SK-N-MC (cell line): ENCODE measurements at regions not wholly inside any gene's neighbourhood (a gene's known extent, or its start where the extent isn't known, plus 50 kb on each side); places are given as distances from the start of the nearest gene placed in this dataset.

Experiments
- DNase-seq: peaks from one replicate; pipeline ENCODE4 v3.0.0-alpha.2; 2011; ENCODE audit warnings: low read depth, low spot score
- H3K27ac ChIP-seq: fragments of 200-600 bp; sonication (generic); 2 replicates; pipeline ENCODE4 v1.5.1; 2016; ENCODE audit warnings: mixed run types
- H3K36me3 ChIP-seq: fragments of 200-600 bp; sonication (generic); 2 replicates; pipeline ENCODE4 v1.6.1; 2017; ENCODE audit warnings: antibody characterized with exemption, low read length, mixed read lengths; ENCODE audit not compliant: insufficient read depth
- H3K4me3 ChIP-seq: fragments of 200-600 bp; sonication (generic); 2 replicates; pipeline ENCODE4 v1.5.1; 2016
- H3K9ac ChIP-seq: fragments of 200-600 bp; sonication (generic); 2 replicates; pipeline ENCODE4 v1.8.0; 2017; ENCODE audit warnings: mixed run types, mixed read lengths; ENCODE audit not compliant: insufficient read length
- H3K9me3 ChIP-seq: fragments of 200-600 bp; sonication (generic); 2 replicates; pipeline ENCODE4 v1.6.1; 2017; ENCODE audit warnings: low read depth, mild to moderate bottlenecking, antibody characterized with exemption, low read length, moderate library complexity, mixed read lengths
- EZH2 ChIP-seq: fragments of 200-600 bp; sonication (generic); IDR thresholded peaks from one replicate; pipeline ENCODE4 v1.6.1; 2017; ENCODE audit warnings: antibody characterized with exemption
- FOXP2 ChIP-seq: optimal IDR thresholded peaks from 2 replicates; pipeline ENCODE3; 2011; ENCODE audit warnings: mild to moderate bottlenecking, moderate library complexity; ENCODE audit not compliant: insufficient read depth; ENCODE audit errors: extremely low read length, control extremely low read depth
- POLR2AphosphoS5 ChIP-seq: IDR thresholded peaks from 2 replicates; pipeline ENCODE4 v1.6.1; 2012; ENCODE audit warnings: mild to moderate bottlenecking, low read depth, low read length, borderline replicate concordance

DNA sequence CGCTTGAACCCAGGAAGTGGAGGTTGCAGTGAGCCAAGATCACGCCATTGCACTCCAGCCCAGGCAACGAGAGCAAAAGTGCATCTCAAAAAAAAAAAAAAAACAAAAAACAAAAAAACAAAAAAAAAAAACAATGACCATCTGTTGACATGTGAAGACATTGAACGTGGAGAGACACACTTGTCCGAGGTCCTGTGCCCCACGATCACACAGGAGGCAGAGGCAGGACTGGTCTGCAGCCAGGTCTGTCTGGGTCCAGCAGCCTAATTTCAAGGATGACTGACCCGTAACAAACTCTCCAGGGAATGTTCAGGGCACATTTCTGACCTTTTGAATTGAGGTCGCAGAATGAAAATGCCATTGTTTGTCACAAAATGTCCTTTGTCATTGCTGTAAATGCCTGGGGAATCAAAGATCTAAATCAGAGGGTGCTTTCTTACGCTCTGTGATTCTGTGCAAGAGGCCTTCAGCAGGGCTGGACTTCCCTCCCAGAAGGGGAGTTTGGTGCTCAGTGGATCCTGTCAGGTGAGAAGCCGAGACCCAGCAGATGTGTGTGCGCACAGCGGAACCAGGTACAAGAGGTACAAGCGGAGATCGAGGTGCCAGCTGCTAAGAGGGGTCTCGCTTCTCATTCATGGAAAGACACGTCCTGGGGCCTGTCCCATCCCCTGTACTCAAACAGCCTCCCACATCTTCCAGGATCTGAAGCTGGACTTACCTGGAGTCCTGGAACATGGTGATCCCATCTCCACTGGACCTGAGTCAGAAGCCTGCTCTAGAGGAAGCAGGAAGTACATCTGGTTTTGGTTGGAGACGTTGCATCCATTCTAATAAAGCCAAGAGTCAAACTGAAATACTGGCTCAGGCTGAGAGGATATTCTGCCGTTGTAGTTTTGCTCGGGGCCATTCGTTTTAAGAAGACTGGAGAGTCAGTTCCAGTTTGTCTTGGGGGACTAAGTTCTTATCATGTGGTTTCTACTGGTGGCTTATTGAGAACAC, 95.8 kb downstream of the IRF8 start:
- DNase-seq, result no peak
- no peak overlapping the region for H3K27ac ChIP-seq
- TF ChIP-seq POLR2AphosphoS5 (no peak), EZH2 (no peak)
- H3K4me3 ChIP-seq, result peak overlapping the region; percentile 30; the same call in 1 of the 2 replicates
- no peaks in the 10 kb centered on the region for H3K9me3 ChIP-seq
- H3K9ac ChIP-seq, result no peak overlapping the region
- H3K36me3 ChIP-seq, result no peaks in the 10 kb centered on the region

- H3K27ac ChIP-seq, result no peak overlapping the region
- H3K9me3 ChIP-seq, result no peaks in the 10 kb centered on the region
- no peak for DNase-seq
- no peak for TF ChIP-seq EZH2
- TF ChIP-seq FOXP2, result no peak
- TF ChIP-seq POLR2AphosphoS5, result no peak
- H3K4me3 ChIP-seq, result peak overlapping the region; percentile 30; the same call in 1 of the 2 replicates
- H3K9ac ChIP-seq, result no peak overlapping the region
- no peaks in the 10 kb centered on the region for H3K36me3 ChIP-seq
Observed at GRCh38 chr16:85995541-85996423, 96.8 kb downstream of the IRF8 start.

DNA sequence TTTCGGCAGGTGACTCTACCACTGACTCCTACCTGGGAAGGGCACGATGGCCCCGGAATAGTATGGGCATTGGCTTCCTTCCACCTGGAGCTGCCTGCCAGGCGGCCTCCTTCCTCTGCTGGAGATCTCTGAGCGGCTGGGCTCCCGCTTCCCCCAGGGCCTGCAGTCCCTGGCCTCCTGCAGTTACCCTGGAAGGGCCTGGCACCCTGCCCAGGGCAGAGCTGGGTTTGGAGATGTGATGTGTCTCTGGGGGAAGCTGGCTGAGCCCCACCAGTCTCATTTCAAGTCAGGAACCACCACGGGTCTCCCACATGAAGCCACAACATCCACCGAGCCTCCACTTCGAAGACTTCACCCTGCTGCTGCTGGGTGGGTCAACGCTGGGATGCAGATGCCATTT, 97.9 kb downstream of the IRF8 start:
- Histone ChIP-seq H3K27ac (no peak overlapping the region), H3K9me3 (no peaks in the 10 kb centered on the region), H3K4me3 (no peak overlapping the region), H3K9ac (no peak overlapping the region), H3K36me3 (no peaks in the 10 kb centered on the region)
- DNase-seq, result no peak
- TF ChIP-seq FOXP2, result no peak
- TF ChIP-seq POLR2AphosphoS5, result no peak
- TF ChIP-seq EZH2, result no peak

- Histone ChIP-seq H3K9me3 (no peaks in the 10 kb centered on the region), H3K4me3 (no peak overlapping the region), H3K27ac (no peak overlapping the region), H3K9ac (no peak overlapping the region), H3K36me3 (no peaks in the 10 kb centered on the region)
- no peak for TF ChIP-seq POLR2AphosphoS5
- no peak for TF ChIP-seq FOXP2
- no peak for TF ChIP-seq EZH2
- DNase-seq, result no peak
Observed at GRCh38 chr16:85998171-85998867, 99.4 kb downstream of the IRF8 start.

DNA sequence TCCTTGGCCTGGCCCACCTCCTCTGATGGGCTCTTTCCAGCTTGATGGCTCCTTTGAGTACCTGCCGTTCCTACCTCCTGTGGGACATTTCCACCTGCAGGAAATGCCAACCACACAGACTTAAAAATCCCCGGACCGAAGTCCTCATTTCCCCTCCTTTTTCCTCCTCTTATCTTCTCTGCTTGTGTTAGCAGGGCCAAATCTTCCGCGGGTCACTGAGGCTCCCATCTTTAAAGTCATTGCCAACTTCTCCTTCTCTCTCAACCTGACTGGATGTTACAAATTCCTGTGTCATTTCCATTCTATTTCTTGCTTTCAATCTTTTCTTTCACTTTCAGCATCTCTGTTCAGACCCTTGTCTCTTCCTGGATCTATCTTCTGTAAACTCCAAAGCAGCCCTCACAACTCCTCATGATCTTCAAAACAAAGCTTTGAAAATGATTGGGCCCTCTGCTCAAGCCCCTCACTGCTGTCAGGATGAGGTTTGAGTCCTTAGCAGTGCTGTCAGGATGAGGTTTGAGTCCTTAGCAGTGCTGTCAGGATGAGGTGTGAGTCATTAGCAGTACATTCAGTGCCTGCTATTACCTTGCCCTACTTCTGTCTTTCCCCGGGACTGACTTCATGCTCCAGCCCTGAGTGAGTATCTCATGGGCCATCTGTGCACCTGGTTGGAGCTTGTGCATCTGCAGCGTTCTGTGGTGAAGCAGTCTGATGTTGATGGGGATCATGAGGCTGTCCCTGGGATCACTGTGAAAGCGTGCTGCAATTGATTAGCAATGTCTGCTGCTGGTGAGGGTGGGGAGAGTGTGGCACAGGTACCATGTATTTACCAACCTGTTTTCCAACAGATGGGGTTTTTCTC, 100.1 kb downstream of the IRF8 start:
- TF ChIP-seq POLR2AphosphoS5, result no peak
- TF ChIP-seq EZH2, result no peak
- TF ChIP-seq FOXP2, result no peak
- Histone ChIP-seq H3K4me3 (no peak overlapping the region), H3K9ac (no peak overlapping the region), H3K27ac (no peak overlapping the region), H3K9me3 (no peaks in the 10 kb centered on the region), H3K36me3 (no peaks in the 10 kb centered on the region)
- no peak for DNase-seq

GRCh38 chr16:85999778-86000177, 100.8 kb downstream of the IRF8 start:
- Histone ChIP-seq H3K27ac (no peak overlapping the region), H3K9ac (no peak overlapping the region), H3K9me3 (no peaks in the 10 kb centered on the region), H3K36me3 (no peaks in the 10 kb centered on the region), H3K4me3 (no peak overlapping the region)
- TF ChIP-seq EZH2 (no peak), POLR2AphosphoS5 (no peak), FOXP2 (no peak)
- no peak for DNase-seq

DNA sequence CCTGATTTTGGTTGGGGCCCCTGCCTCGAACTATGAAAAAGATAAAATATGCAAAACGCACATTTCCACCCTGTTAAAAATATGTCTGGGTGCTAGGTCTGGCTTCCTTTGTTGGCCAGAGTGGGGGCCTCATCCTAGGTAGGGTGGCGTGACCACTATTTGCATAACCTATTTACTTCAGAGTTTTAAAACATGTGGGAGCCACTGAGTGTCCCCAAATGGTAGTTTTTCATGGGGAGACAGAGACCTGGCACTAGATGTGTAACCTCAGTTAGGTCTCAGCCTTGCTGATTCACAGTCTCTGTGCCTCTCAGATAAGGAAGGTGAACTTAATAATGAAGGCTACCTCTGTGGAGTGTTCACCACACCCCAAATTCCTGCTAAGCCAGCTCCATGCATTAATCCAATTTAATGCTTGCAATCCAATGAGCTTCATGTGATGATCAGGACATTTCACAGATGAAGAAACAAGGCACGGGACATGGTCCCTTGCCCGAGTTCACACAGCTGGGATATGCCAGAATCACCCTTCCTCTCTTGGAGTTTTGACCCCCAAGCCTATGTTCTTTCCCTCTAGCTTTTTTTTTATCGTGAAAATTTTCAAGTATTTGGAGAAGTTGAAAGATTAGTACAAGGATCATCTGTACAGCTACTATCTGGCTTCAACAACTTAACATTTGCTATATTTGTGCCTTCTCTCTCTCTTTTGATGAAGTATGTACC, 103.4 kb downstream of the IRF8 start:
- Histone ChIP-seq H3K9ac (no peak overlapping the region), H3K4me3 (no peak overlapping the region), H3K27ac (no peak overlapping the region)

More for the DNA sequence above, 103.4 kb downstream of the IRF8 start:
- Histone ChIP-seq H3K36me3 (no peaks in the 10 kb centered on the region), H3K9me3 (no peaks in the 10 kb centered on the region)
- no peak for DNase-seq
- TF ChIP-seq FOXP2, result no peak
- no peak for TF ChIP-seq EZH2
- no peak for TF ChIP-seq POLR2AphosphoS5
